ENCODE measurements at regions not wholly inside any gene's neighbourhood (a gene's known extent, or its start where the extent isn't known, plus 50 kb on each side); places are given as distances from the start of the nearest gene placed in this dataset.

- Histone ChIP-seq H3F3A (ENCODE audit: low read depth) (no peaks in the 10 kb centered on the region), H3K36me3 (ENCODE audit: insufficient read depth, low read length) (no peaks in the 10 kb centered on the region), H4K20me1 (ENCODE audit: insufficient read depth, low read length, poor library complexity, severe bottlenecking) (no peaks in the 10 kb centered on the region), H3K27me3 (ENCODE audit: insufficient read depth, low read length, poor library complexity, severe bottlenecking) (no peaks in the 10 kb centered on the region), H3K4me3 (ENCODE audit: low read length, poor library complexity, severe bottlenecking) (no peak overlapping the region), H3K4me2 (ENCODE audit: low read depth, low read length, poor library complexity, severe bottlenecking) (no peak overlapping the region), H3K9ac (ENCODE audit: low read depth, low read length, poor library complexity, severe bottlenecking) (no peak overlapping the region), H3K4me1 (ENCODE audit: insufficient read depth, low read length, poor library complexity, severe bottlenecking) (no peaks in the 10 kb centered on the region), H3K9me2 (replicated peaks; ENCODE audit: low read depth, low read length) (no peaks in the 10 kb centered on the region), H3K9me3 (ENCODE audit: insufficient read depth, low read depth, low read length) (no peaks in the 10 kb centered on the region), H2AFZ (ENCODE audit: low read length) (no peak overlapping the region), H3K79me2 (ENCODE audit: insufficient read depth, low read length) (no peaks in the 10 kb centered on the region)
- TF ChIP-seq CTCF (conservative IDR thresholded peaks at IDR 0.05; ENCODE audit: low read length) (no peak), EZH2phosphoT487 (IDR thresholded peaks at IDR 0.05; ENCODE audit: borderline replicate concordance) (no peak)
Observed at GRCh38 chr7:85655252-85655651, 468.4 kb upstream of the SEMA3D start.

GRCh38 chr7:85644272-85644671, 457.4 kb upstream of the SEMA3D start:
- Histone ChIP-seq H3K4me3 (ENCODE audit: low read length, poor library complexity, severe bottlenecking) (no peak overlapping the region), H3K27me3 (ENCODE audit: insufficient read depth, low read length, poor library complexity, severe bottlenecking) (no peaks in the 10 kb centered on the region), H3K36me3 (ENCODE audit: insufficient read depth, low read length) (no peaks in the 10 kb centered on the region), H3K4me1 (ENCODE audit: insufficient read depth, low read length, poor library complexity, severe bottlenecking) (no peaks in the 10 kb centered on the region), H3K4me2 (ENCODE audit: low read depth, low read length, poor library complexity, severe bottlenecking) (no peak overlapping the region), H4K20me1 (ENCODE audit: insufficient read depth, low read length, poor library complexity, severe bottlenecking) (no peaks in the 10 kb centered on the region), H3K9me2 (replicated peaks; ENCODE audit: low read depth, low read length) (no peaks in the 10 kb centered on the region), H2AFZ (ENCODE audit: low read length) (no peak overlapping the region), H3K79me2 (ENCODE audit: insufficient read depth, low read length) (no peaks in the 10 kb centered on the region), H3K9me3 (ENCODE audit: insufficient read depth, low read depth, low read length) (no peaks in the 10 kb centered on the region), H3K9ac (ENCODE audit: low read depth, low read length, poor library complexity, severe bottlenecking) (no peak overlapping the region), H3F3A (ENCODE audit: low read depth) (no peaks in the 10 kb centered on the region)
- TF ChIP-seq CTCF (conservative IDR thresholded peaks at IDR 0.05; ENCODE audit: low read length) (no peak), EZH2phosphoT487 (IDR thresholded peaks at IDR 0.05; ENCODE audit: borderline replicate concordance) (no peak)

GRCh38 chr7:85641331-85641730, 454.5 kb upstream of the SEMA3D start:
- TF ChIP-seq EZH2phosphoT487 (IDR thresholded peaks at IDR 0.05; ENCODE audit: borderline replicate concordance) = no peak
- no peak for TF ChIP-seq CTCF (conservative IDR thresholded peaks at IDR 0.05; ENCODE audit: low read length)

More at GRCh38 chr7:85641331-85641730, 454.5 kb upstream of the SEMA3D start:
- Histone ChIP-seq H3K9me2 (replicated peaks; ENCODE audit: low read depth, low read length) (no peaks in the 10 kb centered on the region), H3K27me3 (ENCODE audit: insufficient read depth, low read length, poor library complexity, severe bottlenecking) (no peaks in the 10 kb centered on the region), H3K9me3 (ENCODE audit: insufficient read depth, low read depth, low read length) (no peaks in the 10 kb centered on the region), H3K4me3 (ENCODE audit: low read length, poor library complexity, severe bottlenecking) (no peak overlapping the region), H2AFZ (ENCODE audit: low read length) (no peak overlapping the region), H3F3A (ENCODE audit: low read depth) (no peaks in the 10 kb centered on the region), H3K36me3 (ENCODE audit: insufficient read depth, low read length) (no peaks in the 10 kb centered on the region), H3K9ac (ENCODE audit: low read depth, low read length, poor library complexity, severe bottlenecking) (no peak overlapping the region), H4K20me1 (ENCODE audit: insufficient read depth, low read length, poor library complexity, severe bottlenecking) (no peaks in the 10 kb centered on the region), H3K79me2 (ENCODE audit: insufficient read depth, low read length) (no peaks in the 10 kb centered on the region), H3K4me1 (ENCODE audit: insufficient read depth, low read length, poor library complexity, severe bottlenecking) (no peaks in the 10 kb centered on the region), H3K4me2 (ENCODE audit: low read depth, low read length, poor library complexity, severe bottlenecking) (no peak overlapping the region)

Data from Loucy (cell line).